ENCODE measurements at regions not wholly inside any gene's neighbourhood (a gene's known extent, or its start where the extent isn't known, plus 50 kb on each side); places are given as distances from the start of the nearest gene placed in this dataset.
"Not testable (repeated sequence)": the region's sequence is repeated elsewhere in the genome, so short reads cannot be mapped to it uniquely, and the experiment has no call there.

- no peaks in the 10 kb centered on the region for H3K36me3 Mint-ChIP-seq (ENCODE audit: low read depth)
- DNase-seq (ENCODE audit: low read depth, low spot score), result no peak
- no peak overlapping the region for H3K27ac Mint-ChIP-seq (ENCODE audit: unreplicated experiment)
- H3K9me3 Mint-ChIP-seq, result no peaks in the 10 kb centered on the region
- peaks cover 30% of the 10 kb centered on the region for H3K27me3 Mint-ChIP-seq (ENCODE audit: low read depth)
- TF ChIP-seq, protein P1, sequence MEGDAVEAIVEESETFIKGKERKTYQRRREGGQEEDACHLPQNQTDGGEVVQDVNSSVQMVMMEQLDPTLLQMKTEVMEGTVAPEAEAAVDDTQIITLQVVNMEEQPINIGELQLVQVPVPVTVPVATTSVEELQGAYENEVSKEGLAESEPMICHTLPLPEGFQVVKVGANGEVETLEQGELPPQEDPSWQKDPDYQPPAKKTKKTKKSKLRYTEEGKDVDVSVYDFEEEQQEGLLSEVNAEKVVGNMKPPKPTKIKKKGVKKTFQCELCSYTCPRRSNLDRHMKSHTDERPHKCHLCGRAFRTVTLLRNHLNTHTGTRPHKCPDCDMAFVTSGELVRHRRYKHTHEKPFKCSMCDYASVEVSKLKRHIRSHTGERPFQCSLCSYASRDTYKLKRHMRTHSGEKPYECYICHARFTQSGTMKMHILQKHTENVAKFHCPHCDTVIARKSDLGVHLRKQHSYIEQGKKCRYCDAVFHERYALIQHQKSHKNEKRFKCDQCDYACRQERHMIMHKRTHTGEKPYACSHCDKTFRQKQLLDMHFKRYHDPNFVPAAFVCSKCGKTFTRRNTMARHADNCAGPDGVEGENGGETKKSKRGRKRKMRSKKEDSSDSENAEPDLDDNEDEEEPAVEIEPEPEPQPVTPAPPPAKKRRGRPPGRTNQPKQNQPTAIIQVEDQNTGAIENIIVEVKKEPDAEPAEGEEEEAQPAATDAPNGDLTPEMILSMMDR (conservative IDR thresholded peaks at IDR 0.05), result no peak
- H3K4me1 Mint-ChIP-seq, result no peaks in the 10 kb centered on the region
- H3K4me3 Mint-ChIP-seq, result no peak overlapping the region
Measured at GRCh38 chr9:124084087-124084486, 72.5 kb downstream of the LHX2 start.

GRCh38 chr9:124087226-124087625 is 75.7 kb downstream of the LHX2 start:
- no peaks in the 10 kb centered on the region for H3K9me3 Mint-ChIP-seq
- H3K4me1 Mint-ChIP-seq, result no peaks in the 10 kb centered on the region
- no peak overlapping the region for H3K27ac Mint-ChIP-seq (ENCODE audit: unreplicated experiment)
- no peak overlapping the region for H3K4me3 Mint-ChIP-seq
- TF ChIP-seq, protein P1 (conservative IDR thresholded peaks at IDR 0.05), result no peak
- peaks cover 37% of the 10 kb centered on the region for H3K27me3 Mint-ChIP-seq (ENCODE audit: low read depth)
- no peak for DNase-seq (ENCODE audit: low read depth, low spot score)
- no peaks in the 10 kb centered on the region for H3K36me3 Mint-ChIP-seq (ENCODE audit: low read depth)

DNA sequence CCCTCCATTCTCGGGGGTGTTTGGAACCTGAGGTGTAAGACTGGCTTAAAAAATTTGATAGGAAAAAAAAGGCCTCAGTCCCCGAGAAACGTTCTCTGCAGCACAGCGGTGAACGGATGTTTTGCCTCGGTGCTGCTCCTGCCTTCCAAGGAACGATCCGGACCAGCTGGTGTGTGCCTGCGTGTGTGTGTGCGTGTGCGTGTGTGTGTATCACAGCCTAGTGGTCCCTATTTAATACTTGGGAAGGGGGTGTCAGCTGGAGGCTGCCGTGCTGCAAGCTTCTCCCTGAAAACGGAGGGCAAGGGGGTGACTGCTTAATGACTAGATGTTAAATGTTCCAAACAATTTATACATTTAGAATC is 76.9 kb downstream of the LHX2 start:
- no peak overlapping the region for H3K4me3 Mint-ChIP-seq
- no peaks in the 10 kb centered on the region for H3K36me3 Mint-ChIP-seq (ENCODE audit: low read depth)
- TF ChIP-seq, protein P1 (conservative IDR thresholded peaks at IDR 0.05), result no peak
- peaks cover 3% of the 10 kb centered on the region for H3K9me3 Mint-ChIP-seq
- H3K27ac Mint-ChIP-seq (ENCODE audit: unreplicated experiment), result no peak overlapping the region
- no peak for DNase-seq (ENCODE audit: low read depth, low spot score)
- peaks cover 38% of the 10 kb centered on the region for H3K27me3 Mint-ChIP-seq (ENCODE audit: low read depth)
- no peaks in the 10 kb centered on the region for H3K4me1 Mint-ChIP-seq

DNA sequence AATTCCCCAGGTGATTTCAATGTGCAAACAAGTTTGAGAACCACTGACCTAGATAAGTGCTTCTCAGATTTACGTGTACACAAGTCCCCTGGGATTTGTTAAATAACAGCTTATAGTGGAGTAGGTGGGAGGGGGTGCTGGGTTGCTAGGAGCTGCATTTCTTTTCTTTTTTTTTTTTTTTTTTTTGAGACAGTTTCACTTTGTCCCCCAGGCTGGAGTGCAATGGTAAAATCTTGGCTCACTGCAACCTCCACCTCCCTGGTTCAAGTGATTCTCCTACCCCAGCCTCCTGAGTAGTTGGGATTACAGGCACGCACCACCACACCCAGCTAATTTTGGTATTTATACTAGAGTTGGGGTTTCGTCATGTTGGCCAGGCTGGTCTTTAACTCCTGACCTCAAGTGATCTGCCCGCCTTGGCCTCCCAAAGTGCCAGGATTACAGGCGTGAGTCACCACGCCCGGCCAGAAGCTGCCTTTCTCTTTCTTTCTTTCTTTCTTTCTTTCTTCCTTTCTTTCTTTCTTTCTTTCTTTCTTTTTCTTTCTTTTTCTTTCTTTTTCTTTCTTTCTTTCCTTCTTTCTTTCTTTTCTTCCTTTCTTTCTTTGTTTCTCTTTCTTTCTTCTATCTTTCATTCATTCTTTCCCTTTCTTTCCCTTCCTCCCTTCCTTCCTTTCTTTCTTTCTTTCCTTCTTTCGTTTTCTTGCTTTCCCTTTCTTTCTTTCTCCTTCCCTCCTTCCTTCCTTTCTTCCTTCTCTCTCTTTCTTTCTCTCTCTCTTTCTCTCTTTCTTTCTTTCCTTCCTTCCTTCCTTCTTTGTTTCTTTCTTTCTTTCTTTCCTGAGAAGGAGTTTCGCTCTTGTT is 78.3 kb downstream of the LHX2 start:
- not testable (repeated sequence) for H3K4me3 Mint-ChIP-seq; H3K4me1 Mint-ChIP-seq; H3K36me3 Mint-ChIP-seq (ENCODE audit: low read depth); H3K9me3 Mint-ChIP-seq; DNase-seq (ENCODE audit: low read depth, low spot score); H3K27ac Mint-ChIP-seq (ENCODE audit: unreplicated experiment)
- peaks cover 39% of the 10 kb centered on the region for H3K27me3 Mint-ChIP-seq (ENCODE audit: low read depth)

DNA sequence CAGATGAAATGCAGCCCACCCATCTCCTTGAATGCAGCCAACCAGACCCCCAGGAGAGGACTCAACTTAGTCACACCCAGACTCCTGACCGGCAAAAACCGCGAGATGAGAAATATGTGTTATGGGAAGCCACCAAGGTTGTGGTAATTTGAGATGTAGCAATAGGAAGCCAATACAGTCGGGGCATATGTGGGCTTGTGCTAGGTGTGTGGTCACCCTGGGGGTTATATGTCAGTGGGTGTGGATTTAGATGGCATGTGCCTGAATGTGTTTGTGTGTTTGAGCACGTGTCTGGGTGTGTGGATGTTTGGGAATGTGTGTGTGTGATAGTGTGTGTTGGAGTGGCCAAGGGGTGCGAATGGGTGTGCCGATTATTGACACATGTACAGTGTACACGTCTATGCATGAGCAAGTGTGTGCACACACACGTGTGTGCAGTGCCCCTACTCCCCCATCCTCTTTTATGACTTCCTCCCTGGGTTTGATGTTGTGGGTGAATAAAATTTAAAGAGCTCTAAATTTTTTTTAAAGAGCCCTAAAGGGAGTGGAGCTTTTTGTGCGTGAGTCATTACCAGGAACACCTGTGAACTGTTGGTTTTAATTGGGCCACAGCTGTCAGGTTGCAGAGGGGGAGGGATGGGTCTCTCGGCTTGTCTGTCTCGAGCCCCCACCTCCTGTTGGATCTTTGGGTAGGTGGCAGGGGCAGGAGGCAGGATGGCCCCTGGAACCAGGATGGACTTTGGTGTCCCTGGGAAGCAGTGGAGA is 86.8 kb downstream of the LHX2 start:
- TF ChIP-seq, protein P1 (conservative IDR thresholded peaks at IDR 0.05), result no peak
- Mint-ChIP-seq H3K4me3 (no peak overlapping the region), H3K27ac (ENCODE audit: unreplicated experiment) (no peak overlapping the region), H3K4me1 (no peaks in the 10 kb centered on the region), H3K9me3 (no peaks in the 10 kb centered on the region), H3K27me3 (ENCODE audit: low read depth) (peaks cover 60% of the 10 kb centered on the region), H3K36me3 (ENCODE audit: low read depth) (no peaks in the 10 kb centered on the region)
- DNase-seq (ENCODE audit: low read depth, low spot score), result no peak

DNA sequence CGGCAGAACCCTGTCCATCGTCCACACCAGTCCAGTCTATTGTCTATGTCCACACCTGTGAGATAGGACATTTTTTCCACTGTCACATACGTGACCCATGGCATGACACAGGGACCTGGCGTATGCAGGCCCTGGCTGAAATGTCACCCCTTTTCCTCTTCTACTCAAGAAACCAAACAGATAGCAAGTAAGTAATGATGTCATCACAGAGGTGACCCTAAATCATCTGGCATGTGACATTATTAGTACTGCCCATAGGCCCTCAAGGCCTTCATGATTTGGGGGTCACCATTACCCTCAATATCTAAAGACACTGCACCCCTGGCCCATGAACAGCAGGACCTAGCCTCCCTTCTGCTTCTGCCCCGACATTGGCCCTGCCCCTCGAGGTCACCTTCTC is 88.3 kb downstream of the LHX2 start:
- no peak overlapping the region for H3K4me3 Mint-ChIP-seq

More for the DNA sequence above, 88.3 kb downstream of the LHX2 start:
- peaks cover 59% of the 10 kb centered on the region for H3K27me3 Mint-ChIP-seq (ENCODE audit: low read depth)
- no peaks in the 10 kb centered on the region for H3K36me3 Mint-ChIP-seq (ENCODE audit: low read depth)
- TF ChIP-seq, protein P1 (conservative IDR thresholded peaks at IDR 0.05), result no peak
- no peak for DNase-seq (ENCODE audit: low read depth, low spot score)
- no peak overlapping the region for H3K27ac Mint-ChIP-seq (ENCODE audit: unreplicated experiment)
- H3K4me1 Mint-ChIP-seq, result no peaks in the 10 kb centered on the region
- H3K9me3 Mint-ChIP-seq, result no peaks in the 10 kb centered on the region
